Upper lobe of left lung (tissue), 4 donors: ENCODE measurements at regions not wholly inside any gene's neighbourhood (a gene's known extent, or its start where the extent isn't known, plus 50 kb on each side); places are given as distances from the start of the nearest gene placed in this dataset.

ENCODE experiments used
- EP300 ChIP-seq, 4 donors: sonication (generic); formaldehyde crosslinking; IDR thresholded peaks; one replicate each; pipeline ENCODE4 v1.5.1; 2017; ENCODE audit warnings: antibody characterized with exemption in 4 of 4, control low read depth in 2 of 4
- POLR2A ChIP-seq, 4 donors: fragments of 450-650 bp; IDR thresholded peaks; one replicate each; pipeline ENCODE4 v1.5.1; 2016 to 2017; ENCODE audit warnings: antibody characterized with exemption in 4 of 4, mild to moderate bottlenecking in 2 of 4
- POLR2AphosphoS5 ChIP-seq, 2 donors: sonication (generic); formaldehyde crosslinking; IDR thresholded peaks; one replicate each; pipeline ENCODE4 v1.5.1; 2017; ENCODE audit warnings: antibody characterized with exemption in 2 of 2
- TF ChIP-seq, protein P1 (sequence below), 6 experiments: fragments of 450-650 bp in 4 of 6; fragments of 200-600 bp in 2 of 6; sonication (generic) in 2 of 6; IDR thresholded peaks; one replicate each; pipeline ENCODE4 v1.5.1; 2016 to 2019; ENCODE audit warnings: antibody characterized with exemption in 6 of 6

DNA sequence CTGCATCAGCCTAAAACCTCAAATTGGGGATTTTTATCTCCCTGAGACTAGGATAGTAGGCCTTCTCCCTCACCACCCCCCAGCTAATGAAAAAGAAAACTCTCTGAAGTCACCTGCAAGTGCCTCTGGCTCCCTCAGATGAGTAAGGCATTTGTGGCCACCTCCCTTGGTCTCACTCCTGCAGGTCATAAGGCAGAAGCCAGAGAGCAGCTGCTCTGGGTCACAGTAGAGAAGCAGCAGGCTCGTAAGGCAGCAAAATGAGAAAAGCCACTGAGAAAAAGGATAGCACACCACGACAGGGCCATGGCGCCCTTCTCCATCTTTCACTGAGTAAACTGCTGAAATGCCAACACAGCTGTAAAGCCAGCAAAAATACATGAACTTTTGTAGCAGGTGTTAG is 296.7 kb upstream of the DPH6 start:
- TF ChIP-seq, protein P1, sequence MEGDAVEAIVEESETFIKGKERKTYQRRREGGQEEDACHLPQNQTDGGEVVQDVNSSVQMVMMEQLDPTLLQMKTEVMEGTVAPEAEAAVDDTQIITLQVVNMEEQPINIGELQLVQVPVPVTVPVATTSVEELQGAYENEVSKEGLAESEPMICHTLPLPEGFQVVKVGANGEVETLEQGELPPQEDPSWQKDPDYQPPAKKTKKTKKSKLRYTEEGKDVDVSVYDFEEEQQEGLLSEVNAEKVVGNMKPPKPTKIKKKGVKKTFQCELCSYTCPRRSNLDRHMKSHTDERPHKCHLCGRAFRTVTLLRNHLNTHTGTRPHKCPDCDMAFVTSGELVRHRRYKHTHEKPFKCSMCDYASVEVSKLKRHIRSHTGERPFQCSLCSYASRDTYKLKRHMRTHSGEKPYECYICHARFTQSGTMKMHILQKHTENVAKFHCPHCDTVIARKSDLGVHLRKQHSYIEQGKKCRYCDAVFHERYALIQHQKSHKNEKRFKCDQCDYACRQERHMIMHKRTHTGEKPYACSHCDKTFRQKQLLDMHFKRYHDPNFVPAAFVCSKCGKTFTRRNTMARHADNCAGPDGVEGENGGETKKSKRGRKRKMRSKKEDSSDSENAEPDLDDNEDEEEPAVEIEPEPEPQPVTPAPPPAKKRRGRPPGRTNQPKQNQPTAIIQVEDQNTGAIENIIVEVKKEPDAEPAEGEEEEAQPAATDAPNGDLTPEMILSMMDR (IDR thresholded peaks at IDR 0.05): no peak
- TF ChIP-seq POLR2AphosphoS5 (IDR thresholded peaks at IDR 0.05): no peak
- no peak for TF ChIP-seq EP300 (IDR thresholded peaks at IDR 0.05)
- no peak for TF ChIP-seq POLR2A (IDR thresholded peaks at IDR 0.05)
